ENCODE measurements at regions not wholly inside any gene's neighbourhood (a gene's known extent, or its start where the extent isn't known, plus 50 kb on each side); places are given as distances from the start of the nearest gene placed in this dataset.

DNA sequence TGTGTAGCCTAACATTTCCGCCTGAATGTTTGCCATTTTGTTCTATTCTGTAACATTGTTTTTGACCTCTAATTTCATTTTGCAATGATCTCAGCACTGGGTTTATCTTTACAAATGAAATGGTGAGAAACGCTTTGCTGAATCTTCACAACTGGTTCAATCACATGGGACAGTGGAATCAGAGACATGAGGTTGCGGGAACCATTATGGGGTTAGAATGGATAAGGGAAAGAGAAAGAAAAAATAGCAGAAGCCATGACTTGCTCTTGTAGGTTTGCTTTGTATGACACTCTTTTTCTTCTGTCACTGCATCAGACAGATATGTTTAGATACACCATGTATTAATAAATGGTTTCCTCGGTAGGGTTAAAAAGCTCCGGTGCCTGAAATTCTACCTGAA, 114.3 kb upstream of the PELI1 start:
- Histone ChIP-seq H3K4me3 (ENCODE audit: low read length) (no peak overlapping the region), H3K9me3 (replicated peaks; ENCODE audit: low read length) (no peaks in the 10 kb centered on the region), H3K4me1 (ENCODE audit: control insufficient read depth, insufficient read depth, low read length) (peaks cover 17% of the 10 kb centered on the region), H3K9ac (ENCODE audit: low read depth, low read length) (no peak overlapping the region), H3K27me3 (ENCODE audit: control insufficient read depth, insufficient read depth, low read length) (no peaks in the 10 kb centered on the region), H3K36me3 (ENCODE audit: insufficient read depth, low read length) (no peaks in the 10 kb centered on the region), H3K4me2 (ENCODE audit: low read length) (no peak overlapping the region)

DNA sequence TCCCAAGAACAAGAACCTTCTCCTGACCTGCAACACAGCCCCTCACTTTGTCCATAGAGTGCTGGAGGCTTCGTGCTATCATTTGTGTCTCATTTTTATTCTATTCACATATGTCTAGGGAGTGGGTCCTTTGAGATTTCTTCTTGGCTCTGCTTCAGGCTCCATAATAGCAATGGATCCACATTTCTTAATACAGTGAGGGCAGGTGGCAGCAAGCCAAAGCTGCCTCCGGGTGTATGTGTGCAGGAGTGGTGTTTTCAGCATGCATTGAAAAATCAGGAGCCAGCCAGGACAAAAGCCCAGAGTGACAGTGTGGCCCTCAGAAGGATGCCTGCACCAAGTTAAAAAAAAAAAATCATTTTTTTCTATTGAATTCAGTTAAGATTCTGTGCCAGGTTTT, 115.1 kb upstream of the PELI1 start:
- Histone ChIP-seq H3K4me1 (ENCODE audit: control insufficient read depth, insufficient read depth, low read length) (peaks cover 21% of the 10 kb centered on the region), H3K9ac (ENCODE audit: low read depth, low read length) (no peak overlapping the region), H3K27me3 (ENCODE audit: control insufficient read depth, insufficient read depth, low read length) (no peaks in the 10 kb centered on the region), H3K4me2 (ENCODE audit: low read length) (no peak overlapping the region), H3K36me3 (ENCODE audit: insufficient read depth, low read length) (no peaks in the 10 kb centered on the region), H3K4me3 (ENCODE audit: low read length) (no peak overlapping the region), H3K9me3 (replicated peaks; ENCODE audit: low read length) (no peaks in the 10 kb centered on the region)

GRCh38 chr2:64260093-64260803, 116.0 kb upstream of the PELI1 start:
- no peak overlapping the region for H3K4me2 ChIP-seq (ENCODE audit: low read length)
- no peaks in the 10 kb centered on the region for H3K27me3 ChIP-seq (ENCODE audit: control insufficient read depth, insufficient read depth, low read length)
- H3K9me3 ChIP-seq (replicated peaks; ENCODE audit: low read length): no peaks in the 10 kb centered on the region
- no peak overlapping the region for H3K4me3 ChIP-seq (ENCODE audit: low read length)
- no peak overlapping the region for H3K9ac ChIP-seq (ENCODE audit: low read depth, low read length)
- H3K4me1 ChIP-seq (ENCODE audit: control insufficient read depth, insufficient read depth, low read length): peaks cover 21% of the 10 kb centered on the region
- no peaks in the 10 kb centered on the region for H3K36me3 ChIP-seq (ENCODE audit: insufficient read depth, low read length)

DNA sequence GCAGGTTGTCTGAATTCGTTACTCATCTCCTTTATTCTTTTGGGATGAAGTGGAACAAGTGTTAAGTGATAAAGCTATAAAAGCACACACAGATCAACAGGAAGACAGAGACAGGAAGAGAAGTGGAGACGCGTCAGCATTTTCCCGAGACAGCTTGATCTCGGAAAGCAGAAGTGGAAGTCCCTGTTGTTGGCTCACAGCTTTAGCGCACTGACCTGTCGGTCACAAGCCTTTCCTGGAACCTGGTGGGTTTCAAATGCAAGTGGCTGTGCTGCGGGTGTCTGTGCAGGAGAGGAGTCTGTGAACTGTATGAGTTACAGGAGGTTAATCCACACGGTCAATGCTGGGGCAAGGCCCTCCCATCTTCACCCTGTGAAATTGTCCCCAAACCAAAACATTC, 116.6 kb upstream of the PELI1 start:
- H3K4me1 ChIP-seq (ENCODE audit: control insufficient read depth, insufficient read depth, low read length): peaks cover 21% of the 10 kb centered on the region
- no peaks in the 10 kb centered on the region for H3K36me3 ChIP-seq (ENCODE audit: insufficient read depth, low read length)
- no peak overlapping the region for H3K9ac ChIP-seq (ENCODE audit: low read depth, low read length)
- H3K4me2 ChIP-seq (ENCODE audit: low read length): no peak overlapping the region
- no peak overlapping the region for H3K4me3 ChIP-seq (ENCODE audit: low read length)
- H3K27me3 ChIP-seq (ENCODE audit: control insufficient read depth, insufficient read depth, low read length): no peaks in the 10 kb centered on the region
- no peaks in the 10 kb centered on the region for H3K9me3 ChIP-seq (replicated peaks; ENCODE audit: low read length)

- no peaks in the 10 kb centered on the region for H3K36me3 ChIP-seq (ENCODE audit: insufficient read depth, low read length)
- no peak overlapping the region for H3K4me2 ChIP-seq (ENCODE audit: low read length)
- no peak overlapping the region for H3K4me3 ChIP-seq (ENCODE audit: low read length)
- peaks cover 21% of the 10 kb centered on the region for H3K4me1 ChIP-seq (ENCODE audit: control insufficient read depth, insufficient read depth, low read length)
- no peaks in the 10 kb centered on the region for H3K9me3 ChIP-seq (replicated peaks; ENCODE audit: low read length)
- no peaks in the 10 kb centered on the region for H3K27me3 ChIP-seq (ENCODE audit: control insufficient read depth, insufficient read depth, low read length)
- no peak overlapping the region for H3K9ac ChIP-seq (ENCODE audit: low read depth, low read length)
Measured at GRCh38 chr2:64262071-64262470, 117.9 kb upstream of the PELI1 start.

DNA sequence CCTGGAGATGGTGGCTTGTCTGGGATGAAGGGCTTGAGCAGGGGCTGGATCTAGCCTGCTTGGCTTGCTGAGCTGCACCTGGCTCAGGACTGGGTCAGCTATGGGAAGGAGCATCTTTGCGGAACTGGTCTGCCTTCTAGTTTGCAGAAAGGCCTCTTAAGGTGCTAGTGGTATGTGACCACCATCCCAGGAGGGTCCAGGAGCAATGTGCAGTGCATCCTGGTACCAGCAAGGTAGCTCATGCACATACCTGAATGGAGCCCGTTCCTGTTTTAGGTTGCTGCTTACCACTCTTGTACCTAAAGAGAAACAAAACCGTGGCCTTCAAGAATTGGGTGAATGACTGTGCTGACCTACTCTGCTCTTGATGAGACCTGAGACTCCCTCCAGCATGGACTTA, 118.6 kb upstream of the PELI1 start:
- Histone ChIP-seq H3K4me1 (ENCODE audit: control insufficient read depth, insufficient read depth, low read length) (peaks cover 25% of the 10 kb centered on the region), H3K4me3 (ENCODE audit: low read length) (peak overlapping the region; percentile 29), H3K36me3 (ENCODE audit: insufficient read depth, low read length) (no peaks in the 10 kb centered on the region), H3K9ac (ENCODE audit: low read depth, low read length) (no peak overlapping the region), H3K9me3 (replicated peaks; ENCODE audit: low read length) (no peaks in the 10 kb centered on the region), H3K4me2 (ENCODE audit: low read length) (peak overlapping the region; percentile 62), H3K27me3 (ENCODE audit: control insufficient read depth, insufficient read depth, low read length) (no peaks in the 10 kb centered on the region)

GRCh38 chr2:64263315-64263714, 119.1 kb upstream of the PELI1 start:
- H3K36me3 ChIP-seq (ENCODE audit: insufficient read depth, low read length): no peaks in the 10 kb centered on the region
- no peaks in the 10 kb centered on the region for H3K9me3 ChIP-seq (replicated peaks; ENCODE audit: low read length)
- peak overlapping the region; percentile 62 for H3K4me2 ChIP-seq (ENCODE audit: low read length)
- peak overlapping the region; percentile 29 for H3K4me3 ChIP-seq (ENCODE audit: low read length)
- no peak overlapping the region for H3K9ac ChIP-seq (ENCODE audit: low read depth, low read length)
- peaks cover 29% of the 10 kb centered on the region for H3K4me1 ChIP-seq (ENCODE audit: control insufficient read depth, insufficient read depth, low read length)
- H3K27me3 ChIP-seq (ENCODE audit: control insufficient read depth, insufficient read depth, low read length): no peaks in the 10 kb centered on the region

GRCh38 chr2:64267699-64268098, 123.5 kb upstream of the PELI1 start:
- Histone ChIP-seq H3K27me3 (ENCODE audit: control insufficient read depth, insufficient read depth, low read length) (no peaks in the 10 kb centered on the region), H3K9ac (ENCODE audit: low read depth, low read length) (no peak overlapping the region), H3K4me3 (ENCODE audit: low read length) (no peak overlapping the region), H3K4me1 (ENCODE audit: control insufficient read depth, insufficient read depth, low read length) (peaks cover 26% of the 10 kb centered on the region), H3K4me2 (ENCODE audit: low read length) (no peak overlapping the region), H3K9me3 (replicated peaks; ENCODE audit: low read length) (no peaks in the 10 kb centered on the region), H3K36me3 (ENCODE audit: insufficient read depth, low read length) (no peaks in the 10 kb centered on the region)

DNA sequence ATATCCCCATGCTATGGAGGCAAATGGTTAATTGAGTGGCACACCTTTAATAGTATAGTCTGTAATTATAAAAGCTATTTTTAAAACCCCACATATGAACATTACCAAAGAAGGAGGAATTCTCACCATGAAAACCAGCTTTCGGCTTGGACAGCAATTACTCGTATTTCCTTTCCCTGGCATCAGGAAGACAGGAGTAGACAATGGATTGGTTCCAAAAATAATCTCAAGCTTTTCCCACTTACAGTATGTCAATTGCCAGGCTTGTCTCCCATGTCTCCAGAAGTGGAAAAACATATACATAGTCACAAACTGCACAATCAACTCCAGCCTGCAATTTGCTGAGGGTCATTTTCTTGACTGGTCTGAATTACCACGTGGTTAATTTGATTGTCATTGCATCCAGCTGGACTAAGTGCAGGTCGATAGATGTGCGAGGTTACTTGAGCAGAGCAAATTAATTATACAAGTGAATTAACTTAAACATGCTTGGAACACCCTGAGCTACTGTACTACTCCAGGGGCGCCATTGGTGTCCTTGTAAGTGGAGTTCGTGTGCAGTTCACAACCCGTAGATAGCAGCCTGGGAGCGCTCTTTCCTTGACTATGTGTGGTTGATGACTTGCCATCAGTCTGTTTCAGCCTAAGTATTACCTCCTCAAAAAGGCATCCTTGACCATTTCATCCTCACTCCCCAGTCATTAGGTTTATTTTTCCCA, 124.3 kb upstream of the PELI1 start:
- Histone ChIP-seq H3K4me1 (ENCODE audit: control insufficient read depth, insufficient read depth, low read length) (peaks cover 27% of the 10 kb centered on the region), H3K9ac (ENCODE audit: low read depth, low read length) (no peak overlapping the region), H3K27me3 (ENCODE audit: control insufficient read depth, insufficient read depth, low read length) (no peaks in the 10 kb centered on the region), H3K9me3 (replicated peaks; ENCODE audit: low read length) (no peaks in the 10 kb centered on the region), H3K4me3 (ENCODE audit: low read length) (no peak overlapping the region), H3K36me3 (ENCODE audit: insufficient read depth, low read length) (no peaks in the 10 kb centered on the region), H3K4me2 (ENCODE audit: low read length) (no peak overlapping the region)

- Histone ChIP-seq H3K36me3 (ENCODE audit: insufficient read depth, low read length) (no peaks in the 10 kb centered on the region), H3K4me3 (ENCODE audit: low read length) (no peak overlapping the region), H3K27me3 (ENCODE audit: control insufficient read depth, insufficient read depth, low read length) (no peaks in the 10 kb centered on the region), H3K9me3 (replicated peaks; ENCODE audit: low read length) (no peaks in the 10 kb centered on the region), H3K4me1 (ENCODE audit: control insufficient read depth, insufficient read depth, low read length) (peaks cover 42% of the 10 kb centered on the region), H3K9ac (ENCODE audit: low read depth, low read length) (no peak overlapping the region), H3K4me2 (ENCODE audit: low read length) (peak overlapping the region; percentile 32)
Measured at GRCh38 chr2:64273524-64274398, 129.5 kb upstream of the PELI1 start.

GRCh38 chr2:64274399-64275173, 130.4 kb upstream of the PELI1 start:
- Histone ChIP-seq H3K9me3 (replicated peaks; ENCODE audit: low read length) (no peaks in the 10 kb centered on the region), H3K9ac (ENCODE audit: low read depth, low read length) (no peak overlapping the region), H3K4me2 (ENCODE audit: low read length) (no peak overlapping the region), H3K4me1 (ENCODE audit: control insufficient read depth, insufficient read depth, low read length) (peaks cover 42% of the 10 kb centered on the region), H3K36me3 (ENCODE audit: insufficient read depth, low read length) (no peaks in the 10 kb centered on the region), H3K27me3 (ENCODE audit: control insufficient read depth, insufficient read depth, low read length) (no peaks in the 10 kb centered on the region), H3K4me3 (ENCODE audit: low read length) (no peak overlapping the region)
